GM21529 (cell line): ENCODE measurements at regions not wholly inside any gene's neighbourhood (a gene's known extent, or its start where the extent isn't known, plus 50 kb on each side); places are given as distances from the start of the nearest gene placed in this dataset.

Experiments used
- ATAC-seq: cut with Tn5 transposase; IDR thresholded peaks from one replicate; pipeline ENCODE4 v1.9.1; 2021; ENCODE audit not compliant: unreplicated experiment

DNA sequence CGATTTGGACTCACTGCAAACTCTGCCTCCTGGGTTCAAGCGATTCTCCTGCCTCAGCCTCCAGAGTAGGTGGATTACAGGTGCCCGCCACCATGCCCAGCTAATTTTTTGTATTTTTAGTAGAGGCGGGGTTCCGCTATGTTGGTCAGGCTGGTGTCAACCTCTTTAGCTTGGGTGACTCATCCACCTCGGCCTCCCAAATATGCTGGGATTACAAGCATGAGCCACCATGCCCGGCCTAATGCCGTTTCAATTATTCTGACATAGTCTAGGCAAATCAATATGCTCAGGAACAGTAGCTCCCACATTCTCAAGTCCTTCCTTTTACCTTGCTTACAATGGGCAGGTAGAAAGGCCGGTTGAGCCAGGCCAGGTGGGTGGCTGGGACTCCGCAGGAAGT lies 82.0 kb upstream of the EEA1 start:
- ATAC-seq = no peak

DNA sequence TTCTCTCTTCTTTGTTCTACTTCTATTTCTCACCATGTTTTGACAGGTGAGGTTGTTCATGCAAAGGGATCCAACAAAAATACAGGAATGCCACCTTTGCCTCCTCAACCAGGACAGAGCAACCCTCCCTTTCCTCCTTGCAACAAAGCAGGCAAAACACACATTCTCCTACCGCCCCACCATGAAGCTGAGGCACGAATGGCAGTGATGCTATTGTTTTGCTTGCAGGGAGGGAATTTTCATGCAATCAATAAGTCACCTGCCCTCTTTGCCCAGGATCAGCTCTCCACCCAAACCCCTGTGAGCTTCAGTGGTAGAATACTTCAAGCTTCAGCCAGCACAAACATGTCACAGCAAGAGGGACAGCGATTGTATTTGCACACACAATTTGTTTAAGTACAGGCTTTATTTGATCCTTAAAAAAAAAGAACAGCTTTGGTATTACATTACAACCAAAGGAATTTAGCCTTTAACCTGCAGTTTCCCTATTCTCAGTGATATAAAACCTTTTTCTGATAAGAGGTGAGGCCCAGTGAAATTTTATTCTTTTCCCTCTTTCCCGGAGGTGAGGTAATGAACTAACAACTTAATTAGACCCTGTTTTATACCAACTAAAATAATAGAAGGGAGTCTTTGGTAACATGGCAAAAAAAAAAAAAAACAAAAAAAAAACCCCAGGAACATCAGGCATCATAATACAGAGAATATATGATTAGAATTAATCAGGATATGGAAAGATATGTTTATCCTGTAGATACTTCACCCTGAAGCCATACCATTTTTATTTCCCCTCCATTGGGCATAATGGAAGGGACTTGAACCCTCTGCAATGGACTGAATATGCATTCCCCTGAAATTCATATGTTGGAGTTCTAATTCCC lies 87.0 kb upstream of the EEA1 start:
- ATAC-seq = no peak

DNA sequence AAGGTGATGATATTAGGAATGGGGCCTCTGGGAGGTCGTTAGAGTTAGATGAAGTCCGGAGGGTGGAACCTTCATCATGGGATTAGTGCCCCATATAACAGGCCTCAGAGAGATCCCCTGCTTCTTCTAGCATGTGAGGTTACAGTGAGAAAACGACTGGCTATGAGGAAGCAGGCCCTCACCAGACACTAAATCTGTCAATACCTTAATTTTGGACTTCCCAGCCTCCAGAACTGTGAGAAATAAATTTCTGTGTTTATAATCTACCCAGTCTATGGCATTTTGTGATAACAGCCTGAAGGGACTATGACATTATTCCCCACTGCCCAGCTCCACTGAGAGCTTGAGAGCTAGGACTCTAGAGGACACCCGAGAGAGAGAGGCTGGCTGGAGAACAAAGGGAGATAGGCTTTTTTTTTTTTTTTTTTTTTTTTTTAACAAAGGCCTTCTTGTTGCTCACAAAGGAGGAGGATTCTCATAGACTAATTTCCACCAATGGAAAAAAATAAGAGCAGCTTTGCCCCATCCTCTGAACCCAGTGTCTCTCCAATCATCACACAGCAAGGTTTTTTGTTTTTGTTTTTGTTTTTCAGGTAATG lies 87.8 kb upstream of the EEA1 start:
- no peak for ATAC-seq

GRCh38 chr12:93018610-93019009 lies 89.5 kb upstream of the EEA1 start:
- no peak for ATAC-seq

DNA sequence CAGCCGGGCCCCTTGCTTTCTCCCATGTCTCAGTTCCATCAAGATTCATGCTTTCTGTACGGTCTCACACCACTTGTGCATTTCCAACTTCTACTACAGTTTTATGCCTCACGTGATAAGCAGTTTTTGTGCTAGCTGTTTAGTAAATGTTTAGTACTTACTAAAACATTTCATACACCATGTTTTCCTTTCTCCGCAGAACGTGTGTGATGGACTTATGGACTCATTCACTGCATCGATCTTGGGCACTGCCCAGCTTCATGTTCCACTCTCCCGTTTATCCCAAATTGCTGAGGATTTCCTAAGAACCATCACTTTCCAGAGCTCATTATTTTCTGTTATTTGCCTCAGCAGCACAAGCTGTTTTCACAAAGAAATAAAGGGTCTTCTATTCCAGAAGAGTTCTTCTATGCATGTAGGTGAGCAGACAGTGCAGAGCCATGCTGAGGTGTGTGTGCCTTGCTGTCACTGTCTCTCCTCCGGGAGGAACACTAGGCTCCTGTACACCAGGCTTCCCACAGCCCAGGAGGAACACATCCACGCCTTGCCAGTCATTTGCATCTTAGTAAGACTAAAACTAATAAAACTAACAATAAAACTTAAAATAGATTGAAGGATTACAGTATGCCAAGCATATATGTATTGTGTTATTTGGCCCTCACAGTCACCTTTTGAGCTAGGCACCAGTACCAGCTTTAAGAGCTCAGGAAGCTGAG lies 90.3 kb upstream of the EEA1 start:
- ATAC-seq = no peak

DNA sequence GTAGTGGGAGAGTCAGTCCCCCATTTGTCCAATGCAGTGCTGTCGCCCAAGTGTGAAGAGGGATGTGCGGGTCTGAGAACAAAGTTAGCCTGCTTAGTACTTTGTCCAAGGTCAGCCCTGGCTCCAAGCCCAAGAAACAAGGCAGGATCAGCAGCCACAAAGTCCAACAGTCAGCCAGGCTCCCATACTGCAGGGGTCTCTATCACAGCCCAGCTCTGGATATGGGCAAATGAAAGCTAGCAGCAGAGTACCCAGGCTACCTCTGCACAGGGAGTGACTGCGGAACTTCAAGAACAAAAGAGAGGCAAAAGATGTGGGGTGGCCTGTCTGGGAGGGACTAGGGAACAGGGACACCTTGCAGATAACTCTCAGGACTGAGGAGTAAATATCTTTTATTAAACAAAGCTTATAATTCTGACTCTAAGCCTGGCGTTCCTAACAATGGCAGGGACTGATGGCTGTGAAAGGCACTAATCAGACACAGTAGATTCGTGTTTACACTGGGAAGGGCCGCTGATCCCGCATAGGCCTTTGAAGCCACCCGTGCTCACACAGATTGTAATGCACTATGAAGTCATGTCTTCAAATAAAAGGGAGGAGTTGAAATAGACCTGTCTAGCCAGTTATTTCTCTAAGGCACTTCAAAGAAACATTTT lies 91.0 kb upstream of the EEA1 start:
- no peak for ATAC-seq

GRCh38 chr12:93020631-93021597 lies 91.8 kb upstream of the EEA1 start:
- no peak for ATAC-seq

- ATAC-seq = no peak
Observed at GRCh38 chr12:93022603-93023340, 93.7 kb upstream of the EEA1 start.

DNA sequence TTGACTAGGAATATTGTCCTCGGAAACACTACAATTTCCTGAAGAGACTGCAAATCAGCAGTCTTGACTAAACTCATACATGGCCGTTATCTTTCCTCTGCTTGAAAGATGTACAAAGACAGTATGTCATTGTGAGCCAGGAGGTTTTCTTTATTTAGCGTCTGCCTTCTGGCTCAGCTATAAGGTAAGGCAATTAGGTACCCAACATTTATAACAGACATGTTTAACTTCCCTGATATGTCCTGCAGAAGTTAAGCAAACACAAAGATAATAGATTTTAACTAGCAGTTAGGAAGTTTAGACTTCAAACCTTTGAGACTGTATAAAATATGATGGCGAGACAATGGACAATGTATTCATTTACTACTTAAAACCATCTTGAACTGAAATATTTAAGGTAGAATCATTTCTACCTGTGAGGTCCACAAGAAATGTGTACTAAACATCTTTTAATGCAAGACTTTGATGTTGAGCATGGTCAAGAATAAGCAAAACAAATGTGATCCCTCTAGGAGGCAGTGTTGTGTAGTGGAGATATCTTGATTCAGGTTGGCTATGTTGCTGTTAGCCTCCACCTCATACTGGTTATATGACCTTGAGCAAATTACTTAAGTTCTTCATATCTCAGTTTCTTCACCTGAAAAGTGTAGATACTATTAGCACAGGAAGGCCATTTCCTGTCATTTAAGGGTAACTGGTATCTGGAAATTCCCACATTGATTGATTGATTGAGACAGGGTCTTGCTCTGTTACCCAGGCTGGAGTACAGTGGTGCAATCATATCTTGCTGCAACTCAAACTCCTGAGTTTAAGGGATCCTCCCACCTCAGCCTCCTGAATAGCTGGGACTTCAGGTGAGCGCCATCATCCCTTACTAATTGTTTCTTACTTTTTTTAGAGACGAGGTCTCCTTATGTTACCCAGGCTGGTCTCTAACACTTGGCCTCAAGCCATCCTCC lies 96.3 kb upstream of the EEA1 start:
- ATAC-seq = peak; percentile 70

- ATAC-seq = no peak
Observed at GRCh38 chr12:93027041-93027440, 97.9 kb upstream of the EEA1 start.

GRCh38 chr12:93029091-93029490 lies 100.0 kb upstream of the EEA1 start:
- ATAC-seq = no peak

- ATAC-seq = no peak
Observed at GRCh38 chr12:93031028-93031427, 101.9 kb upstream of the EEA1 start.

GRCh38 chr12:93032758-93033157 lies 103.7 kb upstream of the EEA1 start:
- ATAC-seq = no peak

DNA sequence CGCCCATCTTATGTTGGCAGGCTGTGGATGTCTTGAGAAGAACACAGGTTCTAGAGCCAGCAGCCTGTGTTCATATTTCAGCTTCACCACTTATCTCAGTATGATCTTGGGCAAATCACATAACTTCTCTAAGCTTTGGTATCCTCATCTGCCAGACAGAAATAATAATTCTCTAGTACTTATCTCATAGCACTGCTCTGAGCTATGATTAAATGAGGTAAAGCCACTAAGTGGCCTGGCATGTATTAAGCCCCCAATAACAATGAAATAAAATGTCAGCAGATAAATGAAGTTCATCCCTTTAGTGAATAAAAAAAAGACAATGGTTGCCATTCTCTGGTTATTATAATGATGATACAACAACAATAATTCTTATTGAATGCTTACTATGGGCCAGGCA lies 104.9 kb upstream of the EEA1 start:
- ATAC-seq = no peak

DNA sequence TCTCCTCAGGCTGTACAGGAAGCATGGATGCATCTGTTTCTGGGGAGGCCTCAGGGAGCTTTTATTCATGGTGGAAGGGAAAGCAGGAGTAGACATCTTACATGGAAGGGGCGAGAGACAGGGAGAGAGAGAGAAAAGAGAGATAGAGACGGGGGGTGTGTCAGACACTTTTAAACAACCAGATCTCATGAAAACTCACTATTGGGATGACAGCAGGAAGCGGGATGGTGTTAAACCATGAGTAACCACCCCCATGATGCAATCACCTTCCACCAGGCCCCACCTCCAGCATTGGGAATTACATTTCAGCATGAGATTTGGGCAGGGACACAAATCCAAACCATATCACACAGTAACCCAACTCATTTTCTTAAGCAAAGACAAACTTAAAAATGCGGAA lies 110.0 kb upstream of the EEA1 start:
- ATAC-seq = no peak

DNA sequence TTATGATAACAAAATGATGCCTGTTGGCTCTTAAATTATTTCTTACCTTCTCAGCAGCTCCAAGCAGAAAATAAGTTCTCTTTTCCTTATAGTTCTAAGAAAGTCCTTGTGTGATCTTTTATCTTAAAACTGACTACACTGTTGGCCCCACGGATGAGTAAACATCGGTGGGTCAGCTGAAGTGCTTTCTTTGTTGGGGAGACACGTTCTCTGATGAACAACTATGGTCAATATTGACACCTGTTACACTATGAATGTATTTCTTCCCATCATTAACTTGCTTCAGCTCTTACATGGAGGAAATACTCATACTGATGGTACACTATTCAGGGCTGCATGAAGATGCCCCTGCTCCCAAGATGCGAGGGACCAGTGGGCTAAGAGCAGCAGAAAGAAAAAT lies 110.8 kb upstream of the EEA1 start:
- ATAC-seq = no peak

DNA sequence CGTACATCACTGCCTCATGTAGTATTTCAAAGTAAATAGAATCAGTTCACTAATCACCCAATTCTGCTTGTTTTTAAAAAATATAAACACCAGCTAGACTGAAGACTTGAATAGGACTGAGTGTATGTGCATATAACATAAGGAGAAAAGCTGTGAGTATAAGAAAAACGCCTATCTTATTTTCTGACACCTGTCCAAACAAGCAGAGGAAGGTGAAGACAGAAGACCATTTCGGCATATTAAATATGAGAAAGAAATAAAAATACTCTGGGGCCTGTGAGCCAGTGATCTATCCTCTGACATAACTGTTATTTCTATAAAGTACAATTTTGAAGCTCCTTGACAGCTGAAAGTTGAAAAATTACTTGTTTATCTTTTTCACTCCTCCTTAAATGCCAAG lies 111.3 kb upstream of the EEA1 start:
- ATAC-seq = no peak

GRCh38 chr12:93041416-93041815 lies 112.3 kb upstream of the EEA1 start:
- no peak for ATAC-seq

DNA sequence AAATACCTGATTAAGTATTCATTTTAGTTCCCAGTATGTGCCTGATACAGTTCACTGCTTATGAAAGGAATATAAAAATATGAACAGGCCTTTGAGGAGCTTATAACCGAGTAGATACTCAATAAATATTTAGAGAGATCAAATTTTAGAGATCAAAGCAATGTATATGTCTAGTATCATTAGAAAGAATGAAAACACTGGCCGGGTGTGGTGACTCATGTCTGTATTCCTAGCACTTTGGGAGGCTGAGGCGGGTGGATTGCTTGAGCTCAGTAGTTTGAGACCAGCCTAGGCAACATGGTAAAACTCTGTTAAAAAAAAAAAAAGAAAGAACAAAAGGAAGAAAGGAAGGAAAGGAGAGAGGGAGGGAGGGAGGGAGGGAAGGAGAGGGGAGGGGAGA lies 113.2 kb upstream of the EEA1 start:
- no peak for ATAC-seq
